ENCODE measurements at regions not wholly inside any gene's neighbourhood (a gene's known extent, or its start where the extent isn't known, plus 50 kb on each side); places are given as distances from the start of the nearest gene placed in this dataset.

DNA sequence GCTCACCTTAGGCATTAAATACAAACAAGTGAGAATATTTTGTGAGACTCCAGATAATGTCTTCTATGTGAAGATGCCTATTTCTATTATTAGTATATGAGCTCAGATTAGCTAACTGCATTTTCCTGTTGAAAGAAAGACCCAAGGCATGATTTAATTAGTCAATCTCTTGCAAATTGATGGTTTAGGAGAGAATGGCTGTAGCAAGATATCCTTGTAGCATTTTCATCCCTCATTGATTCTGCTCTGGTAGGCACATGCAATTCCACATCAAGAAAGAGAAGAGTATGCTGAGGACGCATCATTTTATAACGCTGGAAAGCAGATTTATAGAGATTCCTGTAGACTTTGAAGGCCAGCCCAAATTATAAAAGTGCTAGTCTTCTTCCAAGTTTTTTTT lies 332.0 kb downstream of the SOX11 start:
- no peak for TF ChIP-seq CTCF (IDR thresholded peaks at IDR 0.05; ENCODE audit: extremely low read depth, insufficient read depth, missing control alignments)
- in situ Hi-C loops (cut with MboI; ENCODE audit: low pct_unique_long_range_greater_than_20kb, low sequenced_read_pairs, unreplicated experiment) = no loop called here

GRCh38 chr2:6024784-6025183 lies 332.6 kb downstream of the SOX11 start:
- DNase-seq (ENCODE audit: low spot score) = no peak
- in situ Hi-C loops (cut with MboI; ENCODE audit: low pct_unique_long_range_greater_than_20kb, low sequenced_read_pairs, unreplicated experiment) = no loop called here
- TF ChIP-seq CTCF (IDR thresholded peaks at IDR 0.05; ENCODE audit: extremely low read depth, insufficient read depth, missing control alignments) = no peak

More for the DNA sequence above, 332.0 kb downstream of the SOX11 start:
- DNase-seq (ENCODE audit: low spot score) = no peak

DNA sequence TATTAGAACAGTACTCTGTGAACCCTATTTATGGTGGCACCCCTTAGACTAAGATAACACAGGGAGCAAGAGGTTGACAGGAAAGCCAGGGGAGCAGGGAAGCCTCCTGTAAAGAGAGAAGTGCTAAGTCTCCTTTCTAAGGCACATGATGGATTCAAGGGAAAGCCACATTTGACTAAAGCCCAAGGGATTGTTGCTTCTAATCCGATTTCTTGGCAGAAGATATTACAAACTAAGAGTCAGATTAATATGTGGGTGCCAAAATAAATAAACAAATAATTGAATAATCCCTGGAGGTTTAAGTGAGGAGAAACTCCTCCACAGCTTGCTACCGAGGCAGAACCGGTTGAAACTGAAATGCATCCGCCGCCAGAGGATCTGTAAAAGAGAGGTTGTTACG lies 333.2 kb downstream of the SOX11 start:
- no peak for DNase-seq (ENCODE audit: low spot score)
- no peak for TF ChIP-seq CTCF (IDR thresholded peaks at IDR 0.05; ENCODE audit: extremely low read depth, insufficient read depth, missing control alignments)
- in situ Hi-C loops (cut with MboI; ENCODE audit: low pct_unique_long_range_greater_than_20kb, low sequenced_read_pairs, unreplicated experiment) = no loop called here

- in situ Hi-C loops (cut with MboI; ENCODE audit: low pct_unique_long_range_greater_than_20kb, low sequenced_read_pairs, unreplicated experiment) = no loop called here
- no peak for TF ChIP-seq CTCF (IDR thresholded peaks at IDR 0.05; ENCODE audit: extremely low read depth, insufficient read depth, missing control alignments)
- DNase-seq (ENCODE audit: low spot score) = no peak
Observed at GRCh38 chr2:6027066-6027465, 334.9 kb downstream of the SOX11 start.

DNA sequence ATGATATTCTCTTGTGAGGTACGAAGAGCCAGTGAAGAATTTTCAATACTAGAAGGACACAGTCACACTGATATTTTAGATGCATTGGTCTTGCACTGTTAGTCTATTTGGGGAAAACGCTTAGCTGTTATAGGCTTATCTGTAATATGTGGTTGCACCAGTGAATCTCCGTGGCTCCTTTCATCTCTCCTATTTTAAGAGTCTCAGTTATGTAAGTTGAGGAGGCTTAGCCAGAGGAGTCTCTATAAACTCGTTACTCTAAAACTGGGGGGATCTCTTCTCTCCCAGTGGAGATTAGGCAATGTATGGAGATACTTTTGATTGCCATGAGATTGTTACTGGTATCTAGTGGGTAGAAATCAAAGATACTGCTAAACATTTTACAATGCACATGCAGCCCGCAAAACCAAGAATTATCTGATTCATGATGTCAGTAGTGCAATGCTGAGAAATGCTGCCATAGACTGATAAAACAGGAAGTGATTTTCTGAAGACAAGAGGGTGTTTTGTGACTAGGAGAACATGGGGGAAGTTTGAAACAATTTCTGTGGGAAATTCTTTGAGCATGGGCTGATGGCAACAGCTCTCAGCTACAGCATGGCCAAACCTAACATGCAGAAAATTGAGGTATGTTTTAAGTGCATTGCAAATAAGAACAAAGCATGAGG lies 339.1 kb downstream of the SOX11 start:
- no peak for DNase-seq (ENCODE audit: low spot score)
- in situ Hi-C loops (cut with MboI; ENCODE audit: low pct_unique_long_range_greater_than_20kb, low sequenced_read_pairs, unreplicated experiment) = no loop called here
- TF ChIP-seq CTCF (IDR thresholded peaks at IDR 0.05; ENCODE audit: extremely low read depth, insufficient read depth, missing control alignments) = no peak

DNA sequence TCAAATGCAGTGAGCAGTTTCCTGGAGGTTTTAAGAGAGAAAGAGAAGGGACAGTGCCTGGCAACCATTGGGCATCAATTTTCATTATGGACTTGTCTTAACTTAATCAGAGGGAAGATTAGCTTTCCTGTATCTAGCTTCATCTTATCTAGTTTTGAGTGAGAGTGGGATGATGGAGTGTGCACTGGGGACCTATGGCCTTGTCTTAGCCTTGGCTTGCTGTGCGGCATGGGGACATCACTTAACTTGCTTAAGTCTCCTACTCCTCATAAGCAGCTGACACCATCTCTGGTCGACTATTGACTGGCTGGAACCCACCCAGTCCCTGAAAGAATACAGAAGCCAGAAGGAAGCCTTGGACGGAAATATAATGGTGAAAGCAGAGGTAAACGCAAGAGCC lies 344.0 kb downstream of the SOX11 start:
- no peak for DNase-seq (ENCODE audit: low spot score)
- TF ChIP-seq CTCF (IDR thresholded peaks at IDR 0.05; ENCODE audit: extremely low read depth, insufficient read depth, missing control alignments) = no peak
- in situ Hi-C loops (cut with MboI; ENCODE audit: low pct_unique_long_range_greater_than_20kb, low sequenced_read_pairs, unreplicated experiment) = no loop called here

Data from GM13977 (cell line).